ENCODE measurements at regions not wholly inside any gene's neighbourhood (a gene's known extent, or its start where the extent isn't known, plus 50 kb on each side); places are given as distances from the start of the nearest gene placed in this dataset.

DNA sequence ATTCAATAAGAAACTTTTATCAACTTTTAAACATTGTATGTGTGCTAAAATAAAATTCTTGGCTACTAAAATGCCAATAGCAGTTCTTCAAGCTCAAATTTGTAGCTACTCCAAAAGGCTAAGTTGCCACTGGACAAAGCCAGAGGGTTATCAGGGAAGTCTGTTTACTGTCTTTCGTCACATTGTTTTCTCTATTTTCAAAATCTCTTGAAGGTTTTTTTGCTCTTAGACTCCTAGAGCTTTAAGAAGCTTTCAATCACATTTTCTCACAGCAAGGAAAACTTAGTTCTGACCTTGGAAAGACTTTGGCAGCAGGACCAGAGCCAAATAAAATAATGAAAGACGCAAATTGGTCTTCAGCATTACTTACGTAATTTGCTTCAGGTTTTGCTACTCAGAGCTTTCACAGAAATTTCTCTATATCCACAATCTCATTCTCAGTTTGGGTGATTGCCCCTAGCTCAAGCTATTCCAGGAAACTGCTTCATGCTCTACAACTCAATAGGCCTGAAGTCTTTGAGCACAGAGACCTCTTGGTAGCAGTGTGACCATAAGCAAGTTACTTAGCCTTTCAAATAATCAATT, 257.7 kb downstream of the GABRG2 start:
- no peak for DNase-seq

DNA sequence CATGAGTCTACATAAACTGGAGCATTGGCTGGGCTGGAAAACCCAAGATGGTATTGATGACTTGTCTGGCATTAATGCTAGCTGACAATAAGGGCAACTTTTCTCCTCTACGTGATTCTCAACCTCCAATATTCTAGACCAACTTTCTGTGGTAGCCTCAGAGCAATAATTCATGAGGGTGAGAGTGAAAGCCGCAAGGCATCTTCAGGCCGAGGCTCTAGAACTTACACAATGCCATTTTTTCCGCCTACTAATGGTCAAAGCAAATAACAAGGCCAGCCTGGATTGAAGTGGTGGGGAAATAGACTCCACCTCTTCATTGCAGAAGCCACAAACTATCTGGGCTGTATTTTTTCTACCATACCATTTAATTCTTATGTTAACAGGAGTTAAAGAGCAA, 267.4 kb downstream of the GABRG2 start:
- DNase-seq, result no peak

DNA sequence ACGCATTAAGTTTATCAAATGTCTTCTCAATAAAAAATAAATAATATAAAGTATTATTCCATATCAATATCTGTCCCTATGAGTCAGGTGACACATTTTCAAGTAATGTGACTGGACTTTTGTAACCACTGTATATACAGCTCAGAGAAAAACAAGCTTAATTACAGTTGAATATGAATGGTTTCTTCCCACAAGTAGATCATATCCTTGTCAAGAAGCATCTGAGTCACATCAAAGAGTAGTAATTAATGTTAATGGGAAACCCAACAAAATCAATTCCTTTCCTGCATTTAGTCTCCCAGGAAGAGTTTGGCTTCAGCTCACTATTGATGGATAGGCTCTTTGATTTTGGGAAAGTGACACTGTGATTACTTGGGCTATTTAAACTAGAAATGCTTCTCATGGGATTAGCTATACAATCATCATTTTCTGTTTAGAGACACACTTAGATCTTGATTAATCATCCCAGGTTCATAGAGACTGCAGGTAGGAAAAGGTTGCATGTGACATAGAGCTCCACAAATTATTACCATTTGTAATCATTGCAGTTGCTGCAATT, 292.9 kb downstream of the GABRG2 start:
- DNase-seq, result no peak

DNA sequence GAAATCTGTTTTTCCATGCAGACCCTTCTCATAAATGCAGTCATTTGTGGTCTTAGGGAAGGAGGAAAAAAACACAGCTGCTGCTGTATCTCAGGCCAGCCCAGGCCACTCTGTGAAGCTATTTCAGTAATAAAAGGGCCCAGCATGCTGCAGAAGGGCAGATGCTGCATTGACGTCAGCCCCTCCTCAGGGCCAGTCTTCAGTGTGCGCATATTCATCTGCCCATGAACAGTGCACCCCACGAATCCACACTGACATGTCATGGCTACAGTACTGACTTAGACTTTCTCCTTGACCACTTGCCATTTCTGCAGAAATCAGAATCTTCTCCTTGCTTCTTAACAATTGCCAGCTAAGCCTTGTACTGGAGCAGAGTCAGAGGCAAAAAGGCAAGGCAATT, 304.7 kb downstream of the GABRG2 start:
- DNase-seq, result no peak

DNA sequence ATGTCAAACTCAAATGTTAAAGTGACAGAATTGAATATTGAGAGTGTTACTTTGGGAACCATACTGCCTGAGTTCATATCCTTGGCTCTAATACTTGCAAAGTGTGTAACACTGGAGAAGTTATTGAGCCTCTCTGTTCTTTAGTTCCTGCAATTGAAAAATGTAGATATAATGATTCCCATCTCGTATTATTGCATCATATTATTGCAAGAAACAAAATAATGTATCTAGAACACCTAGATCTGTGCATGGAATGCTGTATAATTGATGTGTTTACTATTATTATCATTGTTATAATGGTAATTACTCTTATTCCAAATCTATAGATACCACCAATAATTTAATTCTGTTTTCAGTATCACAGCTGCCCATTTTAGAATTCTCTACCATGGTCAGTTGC, 310.3 kb downstream of the GABRG2 start:
- DNase-seq, result no peak

DNA sequence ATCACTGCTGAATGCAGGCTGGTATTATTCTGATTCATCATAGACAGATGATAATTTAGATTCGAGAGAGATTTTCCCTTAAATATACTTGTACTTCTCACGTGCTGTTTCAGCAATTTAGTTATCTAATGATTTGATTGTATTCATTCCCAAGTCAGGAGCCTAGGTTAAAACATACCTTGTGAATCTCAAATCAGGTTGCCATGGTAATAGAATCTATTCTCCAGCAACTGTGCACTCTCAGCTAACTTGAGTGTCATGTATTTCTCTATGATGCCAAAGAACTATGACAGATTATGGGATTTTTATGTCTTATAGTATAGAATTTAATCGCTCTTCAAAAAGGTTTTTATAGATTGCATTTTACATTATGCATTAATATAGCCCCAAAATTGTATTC, 315.3 kb downstream of the GABRG2 start:
- no peak for DNase-seq

DNA sequence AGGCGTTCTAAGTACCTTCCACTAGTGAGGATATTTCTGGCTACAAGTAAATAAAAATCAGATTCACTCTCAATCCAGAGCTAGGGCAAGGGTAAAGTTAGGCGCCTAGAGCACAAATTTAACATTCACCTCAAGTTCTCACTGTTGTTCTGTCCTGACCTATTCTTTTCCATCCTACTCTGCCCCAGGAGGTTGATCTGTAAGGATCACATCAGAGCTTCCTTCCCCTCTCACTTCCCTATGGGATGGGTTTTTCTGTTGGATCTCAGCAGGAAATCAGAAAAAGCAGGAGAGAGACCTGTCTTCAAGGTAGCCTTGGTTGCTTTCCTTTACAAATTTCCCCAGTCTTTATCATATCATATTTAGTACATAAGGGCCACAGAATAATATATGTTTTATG, 316.7 kb downstream of the GABRG2 start:
- DNase-seq, result no peak

DNA sequence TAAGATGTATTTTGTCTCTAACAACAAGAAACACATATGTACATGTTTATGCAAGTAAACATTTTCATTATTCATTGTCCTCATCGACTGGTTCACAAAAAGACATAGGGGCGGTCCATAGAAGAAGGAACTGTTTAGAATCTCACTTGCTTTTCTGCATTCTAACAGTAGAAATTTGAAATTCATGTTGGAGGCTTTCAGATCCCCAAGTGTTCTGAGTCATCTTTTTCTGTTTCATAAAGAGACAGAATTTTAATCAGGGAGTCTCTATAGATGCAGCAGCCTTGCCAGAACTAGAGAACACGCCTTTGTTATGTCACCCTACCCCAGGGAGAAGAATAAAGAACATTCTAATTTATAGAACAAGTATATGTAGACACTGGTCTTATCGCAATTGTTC, 324.3 kb downstream of the GABRG2 start:
- no peak for DNase-seq

DNA sequence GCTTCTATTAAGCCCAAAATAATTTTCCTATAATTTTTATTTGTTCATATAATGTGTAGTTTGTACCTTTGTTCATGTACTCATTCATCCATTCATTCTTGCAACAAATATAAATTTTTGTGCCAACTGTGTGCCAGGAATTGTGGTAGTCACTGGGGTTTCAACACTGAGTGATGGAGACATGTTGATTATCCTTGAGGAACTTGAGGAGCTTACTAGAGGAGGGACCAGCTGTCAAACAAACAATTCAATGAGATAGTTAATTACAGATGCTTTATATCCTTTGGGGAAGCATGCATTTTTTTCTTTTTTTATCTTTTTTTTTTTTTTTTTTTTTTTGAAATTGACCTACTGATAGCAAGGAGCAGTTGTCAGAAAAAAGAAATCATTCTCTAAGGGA, 324.8 kb downstream of the GABRG2 start:
- DNase-seq, result no peak

DNA sequence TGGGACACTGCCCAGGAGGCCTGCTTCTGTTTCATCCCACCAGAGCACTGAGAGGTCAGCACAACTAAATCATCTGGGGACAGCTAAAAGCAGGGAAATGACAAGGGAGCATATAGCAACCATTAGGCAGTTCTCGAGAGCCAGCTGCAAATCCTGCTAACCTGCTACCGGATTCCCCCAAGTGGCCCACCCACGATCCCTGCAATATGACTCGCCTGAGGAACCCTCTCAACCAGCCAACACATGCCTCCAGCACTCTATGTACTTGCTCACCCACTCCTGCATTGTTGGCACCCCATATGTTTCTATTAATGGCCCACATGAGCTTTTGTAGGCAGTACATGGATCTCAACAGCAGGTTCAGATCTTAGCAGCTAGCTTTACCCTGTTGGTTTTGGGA, 326.0 kb downstream of the GABRG2 start:
- no peak for DNase-seq

DNA sequence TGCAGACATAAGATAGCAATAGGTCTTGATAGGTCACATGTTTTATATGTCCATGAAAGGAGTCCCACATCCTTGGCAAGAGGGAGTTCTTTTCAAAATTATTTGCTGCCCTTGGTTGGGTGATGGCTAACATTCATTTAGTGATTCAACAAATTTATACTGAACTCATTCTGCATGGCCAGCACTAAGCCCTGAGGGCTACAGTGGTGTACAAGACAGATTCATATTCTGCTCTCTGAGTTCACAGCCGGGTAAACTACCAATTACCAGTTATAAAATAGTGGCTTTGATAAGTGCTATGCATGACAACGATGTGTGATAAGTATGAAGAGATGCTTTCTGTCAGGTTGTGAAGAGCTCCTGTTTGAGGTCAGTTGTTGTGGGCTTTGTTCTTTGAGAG, 340.0 kb downstream of the GABRG2 start:
- DNase-seq, result no peak

DNA sequence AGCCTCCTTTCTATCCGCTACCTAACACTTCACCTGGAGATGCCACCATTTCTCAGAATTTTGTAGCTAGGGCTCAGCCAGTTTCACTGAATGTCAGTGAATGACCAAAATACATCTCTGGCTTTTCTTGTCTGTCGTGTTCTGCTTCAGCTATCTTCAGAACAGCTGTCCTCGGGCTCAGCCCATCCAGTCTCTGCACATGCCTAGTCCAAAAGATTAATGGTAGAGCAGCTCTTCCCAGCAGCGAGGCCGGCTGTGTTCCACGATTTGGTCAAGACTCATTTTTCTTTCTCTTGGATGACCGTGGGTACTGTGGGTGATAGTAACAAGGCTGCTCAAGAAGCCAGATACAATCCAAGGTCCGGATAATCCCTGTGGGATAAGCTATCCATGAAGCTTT, 342.8 kb downstream of the GABRG2 start:
- no peak for DNase-seq

DNA sequence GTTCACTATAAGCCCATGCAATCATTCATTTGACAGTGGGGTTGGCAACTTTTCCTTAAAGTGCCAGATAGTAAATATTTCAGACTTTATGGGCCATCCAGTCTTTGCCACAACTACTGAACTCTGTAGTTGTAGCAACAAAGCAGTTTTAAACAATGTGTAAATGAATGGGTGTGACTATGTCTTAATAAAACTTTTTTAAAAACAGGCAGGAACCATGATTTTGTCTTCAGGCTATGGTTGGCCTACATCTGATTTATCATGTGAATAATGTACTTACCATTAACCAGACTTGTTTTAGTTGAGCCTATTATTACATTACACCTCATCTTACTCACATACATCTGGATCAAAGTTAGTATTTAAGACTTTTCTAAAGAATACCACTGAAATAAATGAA, 361.6 kb downstream of the GABRG2 start:
- DNase-seq, result no peak

DNA sequence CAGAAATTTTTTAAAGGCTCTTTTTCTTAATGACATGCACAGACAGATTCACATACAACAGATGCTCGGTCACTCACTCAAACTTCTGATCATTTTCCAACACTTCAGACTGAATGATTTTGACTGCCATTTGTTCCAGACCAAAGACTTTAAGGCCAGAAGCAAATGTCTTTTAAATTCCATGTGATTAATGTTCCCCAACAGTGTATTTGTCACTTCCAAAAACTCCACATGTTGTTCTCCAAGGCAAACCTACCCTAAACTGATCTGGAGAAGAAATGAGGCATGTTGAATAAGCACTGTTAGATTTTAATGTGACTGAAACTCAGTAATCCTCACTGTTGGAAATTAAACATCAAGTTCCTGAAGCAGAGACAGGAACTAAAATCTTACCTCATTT, 366.7 kb downstream of the GABRG2 start:
- no peak for DNase-seq

DNA sequence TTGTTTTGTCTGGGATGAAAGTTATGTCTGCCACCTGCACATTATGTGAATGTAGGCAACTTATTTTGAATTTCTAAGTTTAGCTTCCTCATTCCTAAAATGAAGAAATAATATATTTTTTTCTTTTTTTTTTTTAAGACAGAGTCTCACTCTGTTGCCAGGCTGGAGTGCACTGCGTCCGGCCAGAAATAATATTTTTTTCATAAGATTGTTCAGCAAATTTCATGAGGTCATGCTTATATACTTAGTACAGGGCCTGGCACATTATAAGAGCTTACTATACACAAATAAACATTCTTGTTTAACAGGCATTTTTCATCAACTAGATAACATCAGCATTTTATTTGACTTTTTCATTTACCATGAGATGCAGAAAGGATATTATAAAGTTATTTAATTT, 368.5 kb downstream of the GABRG2 start:
- no peak for DNase-seq

DNA sequence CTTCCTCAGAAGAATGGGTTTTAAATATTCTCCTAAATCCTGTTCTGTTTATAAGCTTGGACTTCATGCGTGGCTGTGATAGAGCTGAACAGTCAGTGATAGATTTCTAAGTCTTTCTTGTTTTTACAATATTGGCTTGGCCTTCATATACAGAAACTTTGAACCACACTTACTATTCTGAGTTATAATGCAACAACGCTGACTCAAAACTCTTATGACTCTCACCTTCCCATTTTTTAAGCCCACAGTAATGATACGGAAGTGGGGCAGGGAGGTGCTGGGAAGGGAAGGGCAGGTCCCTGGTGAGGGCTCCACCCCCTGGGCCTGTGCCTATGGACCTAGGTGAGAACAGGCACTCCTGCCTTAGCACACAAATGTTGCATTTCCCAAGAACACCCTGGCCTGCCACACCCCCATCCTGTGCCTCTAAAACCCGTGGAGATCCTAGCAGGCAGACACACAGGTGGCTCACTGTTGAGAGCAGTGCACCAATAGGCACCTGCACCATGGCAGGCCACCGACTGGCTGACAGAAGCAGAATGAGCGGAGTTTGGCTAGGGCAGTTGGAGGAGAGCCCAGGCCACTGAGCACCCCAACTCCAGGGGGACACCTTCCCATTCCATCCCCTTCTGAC, 376.7 kb downstream of the GABRG2 start:
- DNase-seq, result no peak

DNA sequence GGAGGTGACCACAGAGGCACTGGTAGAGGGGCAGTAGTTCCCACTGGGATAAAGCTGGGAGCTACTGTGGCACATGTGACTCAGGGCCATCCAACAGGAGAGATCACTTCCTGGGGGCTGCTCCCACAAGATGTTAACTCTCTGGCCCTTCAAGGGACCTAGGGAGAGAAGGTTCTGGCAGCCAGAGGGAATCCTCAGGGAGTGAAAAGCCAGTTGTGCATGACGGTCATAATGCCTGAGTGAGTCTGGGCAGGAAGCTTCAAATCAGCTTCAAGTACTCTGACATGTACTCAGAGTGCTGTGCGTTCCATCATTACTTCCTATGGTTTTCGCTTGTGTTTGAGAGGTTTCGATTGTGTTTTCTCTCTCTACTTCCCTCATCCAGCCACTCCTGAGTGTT, 388.5 kb downstream of the GABRG2 start:
- no peak for DNase-seq

DNA sequence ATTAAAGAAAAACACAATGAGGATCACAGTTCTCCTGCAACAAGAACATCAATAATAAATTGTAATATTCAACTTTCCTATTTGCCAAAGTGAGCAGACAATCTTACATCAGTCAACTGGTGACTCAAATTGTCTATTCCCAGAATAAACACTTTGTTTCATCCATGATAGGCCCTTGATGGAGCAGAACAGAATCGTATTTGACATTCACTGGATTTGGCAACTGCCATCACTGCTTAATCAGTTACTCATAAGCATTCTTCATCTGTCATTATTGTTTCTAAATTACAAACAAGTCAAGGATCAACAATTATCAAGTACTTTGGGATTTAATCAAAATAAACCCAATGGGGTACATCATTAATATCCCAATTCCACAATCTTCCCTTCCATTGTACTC, 398.4 kb downstream of the GABRG2 start:
- no peak for DNase-seq

DNA sequence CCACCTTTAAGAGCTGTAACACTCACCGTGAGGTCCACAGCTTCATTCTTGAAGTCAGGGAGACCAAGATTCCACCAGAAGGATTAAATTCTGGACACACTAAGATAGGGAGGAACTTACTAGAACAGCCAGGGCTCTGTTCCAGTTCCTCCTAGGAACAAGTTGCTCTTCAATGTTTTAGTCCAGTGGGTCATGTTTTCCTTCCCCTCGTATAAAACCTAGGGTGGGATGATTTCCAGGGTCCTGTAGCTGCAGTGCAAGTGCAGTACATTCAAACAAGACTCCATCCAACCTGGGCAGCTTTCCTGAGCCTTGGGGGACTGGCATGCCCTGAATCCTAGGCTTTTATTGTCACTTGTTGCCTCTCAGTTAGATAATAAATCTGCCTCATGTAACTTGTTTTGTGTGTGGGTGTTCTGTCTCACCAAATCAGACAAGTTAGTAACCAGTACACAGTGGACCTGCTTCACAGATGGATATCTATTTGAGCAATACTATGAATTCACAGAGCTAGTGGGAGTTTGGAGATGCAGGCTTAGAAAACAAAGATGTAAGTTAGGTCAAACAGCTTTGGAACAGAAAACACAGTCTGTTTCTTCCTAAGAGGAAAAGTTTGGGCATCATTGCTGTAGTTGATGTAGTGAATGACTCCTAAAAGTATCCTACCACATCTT, 405.6 kb downstream of the GABRG2 start:
- no peak for DNase-seq

DNA sequence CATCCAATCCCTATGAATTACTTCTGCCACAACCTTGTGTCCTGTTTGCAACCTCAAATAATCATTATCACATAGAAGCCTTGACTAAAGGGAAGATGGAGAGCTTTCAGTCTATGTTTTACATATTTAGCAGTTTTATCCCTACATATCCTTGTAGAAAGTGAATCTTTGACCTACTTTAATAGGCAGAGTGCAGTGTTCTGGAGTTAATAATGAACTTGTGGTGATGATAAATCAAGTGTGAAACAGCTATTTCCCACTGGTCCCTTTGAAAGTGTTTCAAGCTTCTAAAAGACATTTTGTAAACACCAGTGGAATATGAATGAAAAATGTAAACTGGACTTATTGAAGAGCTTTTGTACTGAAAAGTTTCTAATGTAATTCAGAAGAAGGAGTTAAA, 406.7 kb downstream of the GABRG2 start:
- no peak for DNase-seq

DNA sequence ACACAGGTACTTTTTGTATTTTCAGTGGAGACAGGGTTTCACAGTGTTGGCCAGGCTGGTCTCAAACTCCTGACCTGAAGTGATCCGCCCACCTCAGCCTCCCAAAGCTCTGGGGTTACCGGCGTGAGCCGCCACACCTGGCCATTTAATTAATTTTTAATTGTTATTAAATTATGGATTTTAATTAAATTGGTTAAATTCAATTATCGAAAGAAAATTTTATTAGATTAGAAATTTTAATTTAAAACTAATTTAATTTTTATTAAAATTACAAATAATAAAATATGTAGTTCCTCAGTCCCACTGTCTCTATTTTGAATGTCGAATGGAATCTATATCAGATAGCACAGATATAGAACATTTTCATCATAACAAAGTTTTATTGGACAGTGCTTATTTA, 416.5 kb downstream of the GABRG2 start:
- no peak for DNase-seq

DNA sequence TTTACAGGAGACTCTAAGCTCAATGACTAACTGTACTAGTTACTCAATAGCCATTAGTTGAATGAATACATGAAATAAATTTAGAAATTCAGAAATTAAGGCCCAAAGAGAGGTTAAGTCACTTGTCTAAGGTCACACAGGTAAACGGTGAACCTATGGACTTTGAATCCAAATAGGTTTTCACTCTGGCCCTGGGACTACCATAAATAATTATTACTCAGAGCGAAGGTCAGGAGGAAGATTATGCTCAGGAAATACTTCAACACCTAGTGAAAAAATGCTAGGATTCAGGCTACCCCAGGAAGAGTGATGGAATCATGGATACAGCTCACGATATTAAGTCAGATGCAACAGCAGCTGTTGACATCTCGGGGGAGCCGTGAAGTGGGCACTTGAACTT, 417.4 kb downstream of the GABRG2 start:
- DNase-seq, result no peak

DNA sequence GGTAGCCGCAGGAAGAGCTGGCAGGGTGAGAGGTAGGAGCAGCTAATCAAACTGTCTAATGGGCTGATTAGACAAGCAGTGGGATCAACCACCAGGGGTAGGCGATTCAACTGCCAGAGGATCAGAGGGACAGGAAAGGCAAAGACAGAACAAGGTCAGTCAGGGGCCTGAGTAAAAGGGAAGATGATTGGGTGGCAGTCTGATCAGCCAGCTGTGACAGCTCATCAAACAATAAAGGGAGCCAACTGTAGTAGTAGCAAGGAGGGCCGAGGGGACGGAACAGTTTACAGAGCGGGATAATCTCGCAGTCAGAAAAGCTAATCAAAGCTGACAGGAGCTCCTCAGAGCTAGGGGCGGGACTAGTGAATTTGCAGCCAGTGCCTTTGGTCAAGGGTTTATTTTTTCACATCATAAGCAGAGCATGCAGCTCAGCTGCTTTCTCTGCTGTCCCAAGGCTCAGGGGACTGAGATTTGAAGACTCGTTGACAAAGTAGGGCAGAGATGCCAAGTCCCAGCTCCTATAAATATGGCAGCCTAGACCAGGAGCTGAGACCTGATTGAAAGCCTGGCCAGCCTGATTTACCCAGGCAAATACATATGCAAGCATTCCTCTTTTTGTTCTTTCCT, 418.2 kb downstream of the GABRG2 start:
- DNase-seq, result no peak
